Suprapubic skin (tissue), 3 donors: ENCODE measurements at regions not wholly inside any gene's neighbourhood (a gene's known extent, or its start where the extent isn't known, plus 50 kb on each side); places are given as distances from the start of the nearest gene placed in this dataset.
"Not testable (repeated sequence)": the region's sequence is repeated elsewhere in the genome, so short reads cannot be mapped to it uniquely, and the experiment has no call there.

ENCODE experiments used
- POLR2AphosphoS5 ChIP-seq, 3 donors: sonication (generic); formaldehyde crosslinking; IDR thresholded peaks; one replicate each; pipeline ENCODE4 v1.6.1; 2017; ENCODE audit warnings: antibody characterized with exemption in 3 of 3
- TF ChIP-seq, protein P1 (sequence below), 2 donors: fragments of 200-600 bp in 1 of 2; fragments of 450-650 bp in 1 of 2; sonication (generic) in 1 of 2; IDR thresholded peaks; one replicate each; pipeline ENCODE4 v1.5.1; 2016 to 2019; ENCODE audit warnings: antibody characterized with exemption in 2 of 2, mild to moderate bottlenecking in 1 of 2, moderate library complexity in 1 of 2

- TF ChIP-seq, protein P1, sequence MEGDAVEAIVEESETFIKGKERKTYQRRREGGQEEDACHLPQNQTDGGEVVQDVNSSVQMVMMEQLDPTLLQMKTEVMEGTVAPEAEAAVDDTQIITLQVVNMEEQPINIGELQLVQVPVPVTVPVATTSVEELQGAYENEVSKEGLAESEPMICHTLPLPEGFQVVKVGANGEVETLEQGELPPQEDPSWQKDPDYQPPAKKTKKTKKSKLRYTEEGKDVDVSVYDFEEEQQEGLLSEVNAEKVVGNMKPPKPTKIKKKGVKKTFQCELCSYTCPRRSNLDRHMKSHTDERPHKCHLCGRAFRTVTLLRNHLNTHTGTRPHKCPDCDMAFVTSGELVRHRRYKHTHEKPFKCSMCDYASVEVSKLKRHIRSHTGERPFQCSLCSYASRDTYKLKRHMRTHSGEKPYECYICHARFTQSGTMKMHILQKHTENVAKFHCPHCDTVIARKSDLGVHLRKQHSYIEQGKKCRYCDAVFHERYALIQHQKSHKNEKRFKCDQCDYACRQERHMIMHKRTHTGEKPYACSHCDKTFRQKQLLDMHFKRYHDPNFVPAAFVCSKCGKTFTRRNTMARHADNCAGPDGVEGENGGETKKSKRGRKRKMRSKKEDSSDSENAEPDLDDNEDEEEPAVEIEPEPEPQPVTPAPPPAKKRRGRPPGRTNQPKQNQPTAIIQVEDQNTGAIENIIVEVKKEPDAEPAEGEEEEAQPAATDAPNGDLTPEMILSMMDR (IDR thresholded peaks at IDR 0.05), result not testable (repeated sequence)
- TF ChIP-seq POLR2AphosphoS5 (IDR thresholded peaks at IDR 0.05), result not testable (repeated sequence)
Observed at GRCh38 chr2:152273732-152274260, 61.2 kb upstream of the FMNL2 start.
